GM03348 (cell line): ENCODE measurements at regions not wholly inside any gene's neighbourhood (a gene's known extent, or its start where the extent isn't known, plus 50 kb on each side); places are given as distances from the start of the nearest gene placed in this dataset.
"Not testable (repeated sequence)": the region's sequence is repeated elsewhere in the genome, so short reads cannot be mapped to it uniquely, and the experiment has no call there.

Experiments used
- DNase-seq: peaks from one replicate; pipeline ENCODE4 v3.0.0; 2012; ENCODE audit warnings: low spot score

- not testable (repeated sequence) for DNase-seq
These were observed 137.0 kb downstream of the USP46 start for GRCh38 chr4:52522093-52522492.

GRCh38 chr4:52529983-52530382 lies 129.1 kb downstream of the USP46 start:
- no peak for DNase-seq

- no peak for DNase-seq
These were observed 123.3 kb downstream of the USP46 start for GRCh38 chr4:52535793-52536192.
